ENCODE measurements at regions not wholly inside any gene's neighbourhood (a gene's known extent, or its start where the extent isn't known, plus 50 kb on each side); places are given as distances from the start of the nearest gene placed in this dataset.

DNA sequence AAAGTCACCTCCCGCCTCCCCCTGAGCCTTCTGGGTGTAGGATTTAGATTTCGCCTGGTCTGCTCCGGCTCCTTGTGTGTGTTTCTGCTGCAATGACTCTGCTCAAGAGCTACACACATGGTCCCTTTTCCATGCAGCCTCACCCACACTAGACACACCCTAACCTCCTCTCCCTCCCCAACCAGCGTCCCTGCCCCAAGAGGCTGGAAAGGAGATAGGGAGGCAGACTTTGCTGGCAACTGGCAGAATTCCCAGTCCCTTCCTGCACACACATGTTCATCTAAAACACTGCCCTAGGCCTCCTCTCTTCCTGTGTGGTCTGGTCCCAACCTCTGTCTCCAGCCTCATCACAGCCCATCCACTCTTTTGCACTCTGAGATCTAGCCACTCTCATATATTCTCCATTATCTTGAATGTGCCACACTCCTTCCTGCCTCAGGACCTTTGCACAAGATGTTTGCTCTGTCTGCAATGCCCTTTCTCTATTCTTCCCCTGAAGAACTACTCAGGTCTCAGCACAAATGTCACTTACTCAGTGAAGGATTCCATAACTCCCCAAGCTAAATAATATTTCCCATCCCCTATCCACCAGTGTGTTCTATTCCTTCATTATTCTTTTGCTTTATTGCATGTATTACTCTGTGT lies 253.8 kb downstream of the CDK5RAP2 start:
- H2AFZ ChIP-seq (ENCODE audit: low read length) = no peak overlapping the region
- H3K36me3 Mint-ChIP-seq (ENCODE audit: insufficient read depth in 1 of 3, low read depth in 3 of 3) = no peaks in the 10 kb centered on the region
- peaks cover 18% of the 10 kb centered on the region for H3K27me3 Mint-ChIP-seq (ENCODE audit: low read depth)
- no peaks in the 10 kb centered on the region for H4K20me1 ChIP-seq (ENCODE audit: control insufficient read depth, insufficient read depth, insufficient read length)
- H2BK120ac ChIP-seq (ENCODE audit: low read depth, low read length, poor library complexity, severe bottlenecking) = no peak overlapping the region
- H3K27ac Mint-ChIP-seq = no peak overlapping the region
- no peak overlapping the region for H2BK5ac ChIP-seq (ENCODE audit: insufficient read length, low read length)
- no peaks in the 10 kb centered on the region for H3K4me1 ChIP-seq (ENCODE audit: insufficient read depth, low read length)
- H3K4me3 Mint-ChIP-seq = no peak overlapping the region
- H3K79me2 ChIP-seq (ENCODE audit: insufficient read depth, low read length) = no peaks in the 10 kb centered on the region
- TF ChIP-seq CTCF (conservative IDR thresholded peaks at IDR 0.05) = no peak
- no peak overlapping the region for H3K9ac ChIP-seq (ENCODE audit: extremely low read depth, insufficient read length, low read length)
- H4K91ac ChIP-seq (ENCODE audit: insufficient read length, low read depth, low read length) = no peak overlapping the region
- no peak overlapping the region for H3K14ac ChIP-seq (ENCODE audit: insufficient read depth, low read length)
- H3K9me3 Mint-ChIP-seq = peaks cover 0 to 2% of the 10 kb centered on the region in 2 experiments; a peak in 1 of 5 replicates
- H3K4me1 Mint-ChIP-seq = peaks cover 8 to 12% of the 10 kb centered on the region in 2 experiments
- no peaks in the 10 kb centered on the region for H3K79me1 ChIP-seq (ENCODE audit: insufficient read depth, low read depth, low read length, poor library complexity, severe bottlenecking)
- H3K4ac ChIP-seq (ENCODE audit: low read depth, low read length) = no peak overlapping the region
- no peak overlapping the region for H3K56ac ChIP-seq (ENCODE audit: insufficient read length, low read depth, low read length)
- H2BK15ac ChIP-seq (ENCODE audit: low read depth, low read length) = no peak overlapping the region
- no peak overlapping the region for H4K5ac ChIP-seq (ENCODE audit: insufficient read length, low read depth, low read length)
- H3K27me3 ChIP-seq (ENCODE audit: insufficient read depth, low read length) = no peaks in the 10 kb centered on the region
- no peak overlapping the region for H4K8ac ChIP-seq (replicated peaks; ENCODE audit: insufficient read length, low read depth, low read length)
- H3K23ac ChIP-seq (ENCODE audit: insufficient read length, low read depth, low read length) = no peak overlapping the region
- H3K23me2 ChIP-seq (ENCODE audit: insufficient read length, low read depth, low read length, poor library complexity, severe bottlenecking) = no peaks in the 10 kb centered on the region
- H3K27ac ChIP-seq (ENCODE audit: insufficient read length, low read depth, low read length) = no peak overlapping the region
- no peak for DNase-seq
- H2BK12ac ChIP-seq (ENCODE audit: insufficient read length, low read depth, low read length) = no peak overlapping the region
- H3T11ph ChIP-seq (ENCODE audit: low read length) = no peak overlapping the region
- no peak overlapping the region for H2AK5ac ChIP-seq (ENCODE audit: insufficient read length, low read length)
- no peaks in the 10 kb centered on the region for H3K9me3 ChIP-seq (ENCODE audit: control insufficient read depth, low read depth, low read length)
- WGBS (ENCODE audit: extremely low coverage, insufficient read length, low lambda C conversion rate) = no CpG with 5 or more reads among the region's 4 CpGs
- no peak overlapping the region for H3K4me2 ChIP-seq (ENCODE audit: insufficient read depth, insufficient read length, low read length)
- H2BK20ac ChIP-seq (ENCODE audit: low read depth, low read length, poor library complexity, severe bottlenecking) = no peak overlapping the region
- H3K18ac ChIP-seq (ENCODE audit: insufficient read length, low read depth, low read length) = no peak overlapping the region

Measured in H9 (cell line).